HCT116 (cell line): ENCODE measurements at regions not wholly inside any gene's neighbourhood (a gene's known extent, or its start where the extent isn't known, plus 50 kb on each side); places are given as distances from the start of the nearest gene placed in this dataset.

Experiments used
- ATAC-seq: fragments of 200-7000 bp; cut with Tn5 transposase; 2 replicates; pipeline ENCODE4 v1.9.1; 2020; ENCODE audit warnings: mild to moderate bottlenecking, moderate library complexity
- BruUV-seq: library from RNA; stranded (reverse); fragments of 400-500 nt; replicated peaks from 2 replicates; lab custom pipeline; 2021; lab: Mats Ljungman, UMichigan
- CTCF ChIA-PET: fragments of 300-600 bp; sonication (Branson Sonifier 250); formaldehyde crosslinking; loops from one replicate; lab custom pipeline; 2021; ENCODE audit warnings: antibody characterized with exemption; lab: Charles Lee
- POLR2A ChIA-PET: fragments of 300-600, 350-600 bp; sonication (Branson Sonifier 250); formaldehyde crosslinking; loops from one replicate; lab custom pipeline; 2021; ENCODE audit warnings: antibody characterized with exemption; lab: Charles Lee
- RAD21 ChIA-PET, 2 experiments: fragments of 300-600 bp; sonication (Branson Sonifier 250); formaldehyde crosslinking; loops; one replicate each; lab custom pipeline; 2023; ENCODE audit warnings: low total read pairs in 2 of 2; ENCODE audit not compliant: uncharacterized antibody in 2 of 2, unreplicated experiment in 2 of 2, low non-redundant PET in 1 of 2; lab: Charles Lee
- DNase-seq: peaks from one replicate; pipeline ENCODE4 v3.0.0-alpha.2; 2010; ENCODE audit warnings: low read depth, low spot score
- H2AFZ ChIP-seq: fragments of 200-600 bp; shearing (Covaris generic), sonication (generic); 2 replicates; pipeline ENCODE4 v1.6.1; 2017; ENCODE audit warnings: low read depth, mixed run types, mixed read lengths, antibody characterized with exemption, low read length; ENCODE audit not compliant: poor library complexity, severe bottlenecking
- H3K27ac ChIP-seq: 2 replicates; pipeline ENCODE4 v1.5.1; 2012; ENCODE audit warnings: low read depth, low read length
- H3K27me3 ChIP-seq: fragments of 200-600 bp; sonication (generic); 2 replicates; pipeline ENCODE4 v1.6.1; 2016; ENCODE audit warnings: mixed run types, low read length, mixed read lengths; ENCODE audit not compliant: insufficient read depth
- H3K36me3 ChIP-seq, 2 experiments: fragments of 200-500 bp in 1 of 2; fragments of 200-600 bp in 1 of 2; sonication (Bioruptor generic) in 1 of 2; sonication (generic) in 1 of 2; 2 replicates each; pipeline versions ENCODE4 v1.5.1 to v1.6.1; 2014 to 2016; ENCODE audit warnings: low read length in 2 of 2, inconsistent platforms in 1 of 2, mixed read lengths in 1 of 2, mixed run types in 1 of 2; ENCODE audit not compliant: insufficient read depth in 2 of 2, control insufficient read depth in 1 of 2
- H3K4me1 ChIP-seq, 2 experiments: fragments of 200-600 bp in 1 of 2; sonication (generic) in 1 of 2; 2 replicates each; pipeline versions ENCODE4 v1.5.1 to v1.6.1; 2012 to 2017; ENCODE audit warnings: low read length in 2 of 2, inconsistent platforms in 1 of 2, mild to moderate bottlenecking in 1 of 2, mixed read lengths in 1 of 2, mixed run types in 1 of 2, moderate library complexity in 1 of 2; ENCODE audit not compliant: insufficient read depth in 2 of 2, control insufficient read depth in 1 of 2
- H3K4me2 ChIP-seq: fragments of 200-600 bp; sonication (generic); 2 replicates; pipeline ENCODE4 v1.6.1; 2017; ENCODE audit warnings: mixed run types, low read length, mixed read lengths
- H3K4me3 ChIP-seq, 2 experiments: fragments of 200-600 bp in 1 of 2; sonication (generic) in 1 of 2; replicated peaks in 1 of 2; 2 replicates each; pipeline ENCODE4 v1.5.1; 2011 to 2016; ENCODE audit warnings: low read length in 2 of 2, control low read depth in 1 of 2, low read depth in 1 of 2, mild to moderate bottlenecking in 1 of 2, mixed read lengths in 1 of 2, mixed run types in 1 of 2
- H3K79me2 ChIP-seq: fragments of 200-600 bp; sonication (generic); 2 replicates; pipeline ENCODE4 v1.6.1; 2017; ENCODE audit warnings: mild to moderate bottlenecking, mixed run types, low read length, moderate library complexity, mixed read lengths; ENCODE audit not compliant: insufficient read depth
- H3K9ac ChIP-seq: fragments of 200-600 bp; sonication (generic); 2 replicates; pipeline ENCODE4 v1.6.1; 2016; ENCODE audit warnings: low read length, mixed read lengths
- H3K9me2 ChIP-seq: fragments of 200-600 bp; sonication (generic), shearing (Covaris generic); 2 replicates; pipeline ENCODE4 v1.6.1; 2017; ENCODE audit warnings: mixed run types, mild to moderate bottlenecking, moderate library complexity; ENCODE audit not compliant: insufficient read depth
- H3K9me3 ChIP-seq, 2 experiments: fragments of 200-500 bp in 1 of 2; fragments of 200-600 bp in 1 of 2; sonication (Bioruptor generic) in 1 of 2; sonication (generic) in 1 of 2; 2 replicates each; pipeline ENCODE4 v1.6.1; 2014 to 2017; ENCODE audit warnings: low read length in 2 of 2, mixed read lengths in 2 of 2, inconsistent platforms in 1 of 2, low read depth in 1 of 2, mild to moderate bottlenecking in 1 of 2, mixed run types in 1 of 2, moderate library complexity in 1 of 2; ENCODE audit not compliant: control insufficient read depth in 1 of 2, insufficient read depth in 1 of 2
- H4K20me1 ChIP-seq: fragments of 200-600 bp; sonication (generic), shearing (Covaris generic); 2 replicates; pipeline ENCODE4 v1.6.1; 2017; ENCODE audit warnings: mixed run types, mild to moderate bottlenecking, moderate library complexity; ENCODE audit not compliant: insufficient read depth
- CBX3 ChIP-seq: IDR thresholded peaks from 2 replicates; pipeline ENCODE4 v1.6.1; 2012; ENCODE audit warnings: low read depth
- FOSL1 ChIP-seq: IDR thresholded peaks from 2 replicates; pipeline ENCODE4 v1.6.1; 2012; ENCODE audit warnings: low read depth
- JUND ChIP-seq: IDR thresholded peaks from 2 replicates; pipeline ENCODE4 v1.6.1; 2012
- POLR2AphosphoS5 ChIP-seq: IDR thresholded peaks from 2 replicates; pipeline ENCODE4 v1.6.1; 2011; ENCODE audit warnings: mild to moderate bottlenecking, low read depth, low read length, moderate library complexity
- RAD21 ChIP-seq: IDR thresholded peaks from 2 replicates; pipeline ENCODE4 v1.6.1; 2012; ENCODE audit warnings: low read depth, mild to moderate bottlenecking
- SRF ChIP-seq: IDR thresholded peaks from 2 replicates; pipeline ENCODE4 v1.6.1; 2012; ENCODE audit warnings: low read depth
- TCF7L2 ChIP-seq: IDR thresholded peaks from 2 replicates; pipeline ENCODE4 v1.7.0; 2011; ENCODE audit warnings: borderline replicate concordance, inconsistent platforms; ENCODE audit not compliant: insufficient read depth, insufficient read length; ENCODE audit errors: extremely low read depth
- YY1 ChIP-seq: IDR thresholded peaks from 2 replicates; pipeline ENCODE4 v1.6.1; 2011; ENCODE audit warnings: low read length, low read depth, moderate library complexity, mild to moderate bottlenecking; ENCODE audit not compliant: insufficient replicate concordance; ENCODE audit errors: extremely low read depth
- ZBTB33 ChIP-seq: IDR thresholded peaks from 2 replicates; pipeline ENCODE4 v1.6.1; 2011; ENCODE audit warnings: mild to moderate bottlenecking, low read length, moderate library complexity; ENCODE audit not compliant: insufficient replicate concordance; ENCODE audit errors: extremely low read depth
- ZFX ChIP-seq: fragments of 450-650 bp; IDR thresholded peaks from 2 replicates; pipeline ENCODE4 v1.6.1; 2017
- ZNF274 ChIP-seq: fragments of 200-500 bp; sonication (Bioruptor generic); IDR thresholded peaks from 2 replicates; pipeline ENCODE4 v1.6.1; 2014; ENCODE audit warnings: mild to moderate bottlenecking, low read depth, low read length, inconsistent platforms
- intact Hi-C: fragments of 100-400 bp; cut with micrococcal nuclease; formaldehyde crosslinking; loops from 2 replicates; pipeline ENCODE4 v1.10.0; 2022
- TF ChIP-seq, protein P1 (sequence below), 3 experiments: fragments of 200-600 bp in 1 of 3; sonication (generic) in 1 of 3; IDR thresholded peaks in 2 of 3; conservative IDR thresholded peaks in 1 of 3; 2 replicates each; pipeline ENCODE4 v1.5.1; 2012 to 2017; ENCODE audit warnings: low read depth in 2 of 3, low read length in 2 of 3, antibody characterized with exemption in 1 of 3, borderline replicate concordance in 1 of 3, control low read depth in 1 of 3, mild to moderate bottlenecking in 1 of 3, mixed read lengths in 1 of 3, mixed run types in 1 of 3, moderate library complexity in 1 of 3; ENCODE audit not compliant: insufficient read depth in 1 of 3

DNA sequence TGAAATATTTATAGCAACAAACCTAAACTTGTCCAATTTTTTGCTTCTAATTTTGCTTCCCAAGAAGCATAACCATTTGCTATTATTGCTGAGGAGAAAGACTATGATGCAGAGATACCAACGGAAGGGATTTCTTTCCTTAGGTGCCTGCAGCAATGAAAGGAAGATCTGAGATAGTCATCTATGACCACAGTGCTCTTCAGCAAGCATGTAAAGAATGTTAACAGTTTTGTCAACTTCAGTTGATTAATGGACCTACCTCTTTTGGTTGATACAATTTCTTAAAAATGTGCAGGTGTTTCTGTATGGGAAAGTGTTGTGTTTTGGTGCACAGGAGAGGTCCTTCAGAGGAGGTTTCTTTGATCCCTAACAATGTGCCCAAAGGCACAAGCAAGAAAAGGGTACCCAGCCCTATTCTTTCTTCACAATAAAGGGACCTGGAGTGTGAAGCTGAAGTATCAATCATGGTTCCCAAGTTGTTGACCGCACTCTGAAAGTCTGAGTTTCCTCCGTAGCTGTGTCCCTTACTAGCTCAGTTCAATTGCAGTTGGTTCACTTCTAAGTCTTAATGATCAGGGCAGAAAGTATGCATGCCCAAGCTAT, 307.7 kb upstream of the KCNH8 start:
- ChIA-PET CTCF (no interaction called here), POLR2A (no interaction called here), RAD21 (no interaction called here)
- no peak overlapping the region for H3K27ac ChIP-seq
- H3K79me2 ChIP-seq: no peaks in the 10 kb centered on the region
- H3K36me3 ChIP-seq: no peaks in the 10 kb centered on the region
- DNase-seq: no peak
- H3K4me2 ChIP-seq: no peak overlapping the region
- H3K9me2 ChIP-seq: no peaks in the 10 kb centered on the region
- no peaks in the 10 kb centered on the region for H3K4me1 ChIP-seq
- H3K9ac ChIP-seq: no peak overlapping the region
- no peak overlapping the region for H2AFZ ChIP-seq
- no peaks in the 10 kb centered on the region for H3K9me3 ChIP-seq
- no TSS peak for BruUV-seq
- H3K27me3 ChIP-seq: no peaks in the 10 kb centered on the region
- no peak for ATAC-seq
- H4K20me1 ChIP-seq: no peaks in the 10 kb centered on the region
- TF ChIP-seq RAD21 (no peak), CBX3 (no peak), POLR2AphosphoS5 (no peak), ZBTB33 (no peak), JUND (no peak), ZFX (no peak), SRF (no peak), YY1 (no peak), ZNF274 (no peak), FOSL1 (no peak), TCF7L2 (no peak)
- TF ChIP-seq, protein P1, sequence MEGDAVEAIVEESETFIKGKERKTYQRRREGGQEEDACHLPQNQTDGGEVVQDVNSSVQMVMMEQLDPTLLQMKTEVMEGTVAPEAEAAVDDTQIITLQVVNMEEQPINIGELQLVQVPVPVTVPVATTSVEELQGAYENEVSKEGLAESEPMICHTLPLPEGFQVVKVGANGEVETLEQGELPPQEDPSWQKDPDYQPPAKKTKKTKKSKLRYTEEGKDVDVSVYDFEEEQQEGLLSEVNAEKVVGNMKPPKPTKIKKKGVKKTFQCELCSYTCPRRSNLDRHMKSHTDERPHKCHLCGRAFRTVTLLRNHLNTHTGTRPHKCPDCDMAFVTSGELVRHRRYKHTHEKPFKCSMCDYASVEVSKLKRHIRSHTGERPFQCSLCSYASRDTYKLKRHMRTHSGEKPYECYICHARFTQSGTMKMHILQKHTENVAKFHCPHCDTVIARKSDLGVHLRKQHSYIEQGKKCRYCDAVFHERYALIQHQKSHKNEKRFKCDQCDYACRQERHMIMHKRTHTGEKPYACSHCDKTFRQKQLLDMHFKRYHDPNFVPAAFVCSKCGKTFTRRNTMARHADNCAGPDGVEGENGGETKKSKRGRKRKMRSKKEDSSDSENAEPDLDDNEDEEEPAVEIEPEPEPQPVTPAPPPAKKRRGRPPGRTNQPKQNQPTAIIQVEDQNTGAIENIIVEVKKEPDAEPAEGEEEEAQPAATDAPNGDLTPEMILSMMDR (IDR thresholded peaks at IDR 0.05 in 2 of 3, conservative IDR thresholded peaks at IDR 0.05 in 1 of 3; ENCODE audit: borderline replicate concordance in 1 of 3, insufficient read depth in 1 of 3, low read depth in 2 of 3, low read length in 2 of 3): no peak
- intact Hi-C loops: no loop called here
- H3K4me3 ChIP-seq: no peak overlapping the region
